NB4 (cell line): ENCODE measurements at regions not wholly inside any gene's neighbourhood (a gene's known extent, or its start where the extent isn't known, plus 50 kb on each side); places are given as distances from the start of the nearest gene placed in this dataset.

Experiments used
- CTCF ChIP-seq: IDR thresholded peaks from one replicate; pipeline ENCODE4 v1.5.1; 2012; ENCODE audit warnings: low read depth, low read length
- POLR2A ChIP-seq: IDR thresholded peaks from 2 replicates; pipeline ENCODE4 v1.6.1; 2011; ENCODE audit warnings: mild to moderate bottlenecking; ENCODE audit not compliant: insufficient read length; ENCODE audit errors: extremely low read depth

- no peak for TF ChIP-seq CTCF
- no peak for TF ChIP-seq POLR2A
Observed at GRCh38 chr4:56757821-56758411, 63.6 kb downstream of the SPINK2 start.
